Liver (tissue), 8 donors: ENCODE measurements at regions not wholly inside any gene's neighbourhood (a gene's known extent, or its start where the extent isn't known, plus 50 kb on each side); places are given as distances from the start of the nearest gene placed in this dataset.

Experiments
- DNase-seq: peaks from one replicate; pipeline ENCODE4 v3.0.0-alpha.2; 2017; ENCODE audit warnings: low spot score
- H3K27ac ChIP-seq, 2 donors: one replicate each; pipeline ENCODE4 v1.7.0; 2013; ENCODE audit warnings: inconsistent platforms in 2 of 2, low read length in 2 of 2, control low read depth in 1 of 2, low read depth in 1 of 2, mild to moderate bottlenecking in 1 of 2
- H3K27me3 ChIP-seq, 4 donors: one replicate each; pipeline versions ENCODE4 v1.6.1 to v1.7.0; 2013; ENCODE audit warnings: low read length in 3 of 4, inconsistent platforms in 1 of 4, mild to moderate bottlenecking in 1 of 4, moderate library complexity in 1 of 4; ENCODE audit not compliant: control insufficient read depth in 4 of 4, insufficient read depth in 4 of 4
- H3K36me3 ChIP-seq, 4 donors: one replicate each; pipeline versions ENCODE4 v1.6.1 to v1.7.0; 2013; ENCODE audit warnings: low read length in 3 of 4, mild to moderate bottlenecking in 3 of 4, low read depth in 1 of 4, moderate library complexity in 1 of 4; ENCODE audit not compliant: control insufficient read depth in 4 of 4, insufficient read depth in 3 of 4
- H3K4me1 ChIP-seq, 4 donors: one replicate each; pipeline versions ENCODE4 v1.6.1 to v1.7.0; 2013; ENCODE audit warnings: low read length in 3 of 4, mild to moderate bottlenecking in 3 of 4, moderate library complexity in 1 of 4; ENCODE audit not compliant: control insufficient read depth in 4 of 4, insufficient read depth in 4 of 4
- H3K4me3 ChIP-seq, 3 donors: one replicate each; pipeline versions ENCODE4 v1.6.1 to v1.7.0; 2013; ENCODE audit warnings: low read length in 3 of 3, control low read depth in 1 of 3, low read depth in 1 of 3, mild to moderate bottlenecking in 1 of 3
- H3K9ac ChIP-seq, 2 donors: one replicate each; pipeline ENCODE4 v1.7.0; 2013; ENCODE audit warnings: low read length in 2 of 2, mild to moderate bottlenecking in 2 of 2, moderate library complexity in 2 of 2, control low read depth in 1 of 2, low read depth in 1 of 2
- H3K9me3 ChIP-seq, 4 donors: one replicate each; pipeline versions ENCODE4 v1.6.1 to v1.7.0; 2013; ENCODE audit warnings: low read length in 3 of 4; ENCODE audit not compliant: control insufficient read depth in 4 of 4
- EGR1 ChIP-seq, 2 donors: IDR thresholded peaks; 2 replicates each; pipeline ENCODE4 v1.6.1; 2016 to 2018; ENCODE audit warnings: antibody characterized with exemption in 2 of 2, low read depth in 2 of 2
- FOXA1 ChIP-seq: IDR thresholded peaks from 2 replicates; pipeline ENCODE4 v1.6.1; 2016; ENCODE audit warnings: antibody characterized with exemption
- GABPA ChIP-seq, 2 donors: IDR thresholded peaks in 1 of 2; conservative IDR thresholded peaks in 1 of 2; 2 replicates each; pipeline ENCODE4 v1.6.1; 2016; ENCODE audit warnings: antibody characterized with exemption in 2 of 2, mild to moderate bottlenecking in 1 of 2, moderate library complexity in 1 of 2
- HNF4G ChIP-seq: IDR thresholded peaks from 2 replicates; pipeline ENCODE4 v1.6.1; 2016; ENCODE audit warnings: antibody characterized with exemption
- JUND ChIP-seq, 2 donors: IDR thresholded peaks; 2 replicates each; pipeline ENCODE4 v1.6.1; 2016; ENCODE audit warnings: antibody characterized with exemption in 2 of 2
- NR2F2 ChIP-seq: IDR thresholded peaks from 2 replicates; pipeline ENCODE4 v1.6.1; 2016; ENCODE audit warnings: antibody characterized with exemption
- RAD21 ChIP-seq, 2 donors: IDR thresholded peaks; 2 replicates each; pipeline ENCODE4 v1.6.1; 2016; ENCODE audit warnings: antibody characterized with exemption in 2 of 2, mild to moderate bottlenecking in 2 of 2
- REST ChIP-seq: IDR thresholded peaks from 2 replicates; pipeline ENCODE4 v1.6.1; 2016; ENCODE audit warnings: antibody characterized with exemption, mild to moderate bottlenecking
- SP1 ChIP-seq: IDR thresholded peaks from 2 replicates; pipeline ENCODE4 v1.6.1; 2018; ENCODE audit warnings: antibody characterized with exemption, mild to moderate bottlenecking
- YY1 ChIP-seq: IDR thresholded peaks from 2 replicates; pipeline ENCODE4 v1.6.1; 2016; ENCODE audit warnings: antibody characterized with exemption, mild to moderate bottlenecking
- WGBS: extraction: QIAGEN DNeasy Blood & Tissue Kit; methylation state at CpG from one replicate; pipeline ENCODE4 v1.1.7; 2013; 5-methylcytosine and 5-hydroxymethylcytosine counted together
- TF ChIP-seq, protein P1 (sequence below): fragments of 150-350 bp; IDR thresholded peaks from 2 replicates; pipeline ENCODE4 v1.5.1; 2017; ENCODE audit warnings: improper control_type of control experiment, low read depth, low read length; ENCODE audit not compliant: missing input control
- TF ChIP-seq, protein P2 (sequence below): IDR thresholded peaks from 2 replicates; pipeline ENCODE4 v1.6.1; 2016; ENCODE audit warnings: antibody characterized with exemption
- donor health status: healthy.
- donor health status: healthy.
- donor health status: healthy.
- donor health status: healthy.
- donor health status: healthy.

- TF ChIP-seq REST: no peak
Measured at GRCh38 chr12:132410296-132410625, 79.7 kb upstream of the FBRSL1 start (continued).

GRCh38 chr12:132409495-132410295, 80.3 kb upstream of the FBRSL1 start:
- Histone ChIP-seq H3K4me1 (peaks cover 0 to 1% (median 0%) of the 10 kb centered on the region in 4 donors), H3K27me3 (no peaks in the 10 kb centered on the region), H3K36me3 (no peaks in the 10 kb centered on the region), H3K4me3 (no peak overlapping the region), H3K27ac (no peak overlapping the region), H3K9ac (no peak overlapping the region), H3K9me3 (no peaks in the 10 kb centered on the region)
- WGBS: 83% methylated on average over 42 of the region's 42 CpGs
- no peak for TF ChIP-seq REST
- no peak for TF ChIP-seq NR2F2
- TF ChIP-seq YY1: no peak
- no peak for TF ChIP-seq FOXA1
- TF ChIP-seq, protein P1, sequence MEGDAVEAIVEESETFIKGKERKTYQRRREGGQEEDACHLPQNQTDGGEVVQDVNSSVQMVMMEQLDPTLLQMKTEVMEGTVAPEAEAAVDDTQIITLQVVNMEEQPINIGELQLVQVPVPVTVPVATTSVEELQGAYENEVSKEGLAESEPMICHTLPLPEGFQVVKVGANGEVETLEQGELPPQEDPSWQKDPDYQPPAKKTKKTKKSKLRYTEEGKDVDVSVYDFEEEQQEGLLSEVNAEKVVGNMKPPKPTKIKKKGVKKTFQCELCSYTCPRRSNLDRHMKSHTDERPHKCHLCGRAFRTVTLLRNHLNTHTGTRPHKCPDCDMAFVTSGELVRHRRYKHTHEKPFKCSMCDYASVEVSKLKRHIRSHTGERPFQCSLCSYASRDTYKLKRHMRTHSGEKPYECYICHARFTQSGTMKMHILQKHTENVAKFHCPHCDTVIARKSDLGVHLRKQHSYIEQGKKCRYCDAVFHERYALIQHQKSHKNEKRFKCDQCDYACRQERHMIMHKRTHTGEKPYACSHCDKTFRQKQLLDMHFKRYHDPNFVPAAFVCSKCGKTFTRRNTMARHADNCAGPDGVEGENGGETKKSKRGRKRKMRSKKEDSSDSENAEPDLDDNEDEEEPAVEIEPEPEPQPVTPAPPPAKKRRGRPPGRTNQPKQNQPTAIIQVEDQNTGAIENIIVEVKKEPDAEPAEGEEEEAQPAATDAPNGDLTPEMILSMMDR: no peak
- TF ChIP-seq HNF4G: no peak
- no peak for TF ChIP-seq GABPA (IDR thresholded peaks at IDR 0.05 in 1 of 2, conservative IDR thresholded peaks at IDR 0.05 in 1 of 2)
- no peak for TF ChIP-seq RAD21 (IDR thresholded peaks at IDR 0.05)
- TF ChIP-seq, protein P2, sequence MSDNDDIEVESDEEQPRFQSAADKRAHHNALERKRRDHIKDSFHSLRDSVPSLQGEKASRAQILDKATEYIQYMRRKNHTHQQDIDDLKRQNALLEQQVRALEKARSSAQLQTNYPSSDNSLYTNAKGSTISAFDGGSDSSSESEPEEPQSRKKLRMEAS: no peak
- no peak for TF ChIP-seq SP1
- no peak for TF ChIP-seq JUND (IDR thresholded peaks at IDR 0.05)
- TF ChIP-seq EGR1 (IDR thresholded peaks at IDR 0.05; ENCODE audit: low read depth in 2 of 2): no peak
- no peak for DNase-seq
